Neural cell (in vitro differentiated cells): ENCODE measurements at regions not wholly inside any gene's neighbourhood (a gene's known extent, or its start where the extent isn't known, plus 50 kb on each side); places are given as distances from the start of the nearest gene placed in this dataset.

Source experiments
- H2AFZ ChIP-seq: fragments of 200-600, 300-800 bp; sonication (generic), shearing (Covaris generic); 2 replicates; pipeline ENCODE4 v1.6.0; 2014; ENCODE audit warnings: low read depth, mild to moderate bottlenecking, antibody characterized with exemption, low read length, moderate library complexity
- H3F3A ChIP-seq: fragments of 200-600 bp; shearing (Covaris generic); 2 replicates; pipeline ENCODE4 v1.6.1; 2016; ENCODE audit warnings: mild to moderate bottlenecking, moderate library complexity, mixed read lengths, antibody characterized with exemption, low read length; ENCODE audit not compliant: insufficient read depth, poor library complexity, severe bottlenecking
- H3K27ac ChIP-seq: fragments of 200-600, 300-800 bp; sonication (generic), shearing (Covaris generic); 2 replicates; pipeline ENCODE4 v1.5.1; 2014; ENCODE audit warnings: mild to moderate bottlenecking, low read length, moderate library complexity
- H3K27me3 ChIP-seq: fragments of 300-800, 200-600 bp; sonication (generic), shearing (Covaris generic); 2 replicates; pipeline ENCODE4 v1.6.0; 2014; ENCODE audit warnings: mild to moderate bottlenecking, low read depth, low read length, moderate library complexity; ENCODE audit not compliant: insufficient read depth
- H3K36me3 ChIP-seq: fragments of 300-800, 200-600 bp; sonication (generic), shearing (Covaris generic); 2 replicates; pipeline ENCODE4 v1.5.1; 2014; ENCODE audit warnings: mild to moderate bottlenecking, antibody characterized with exemption, low read length, moderate library complexity; ENCODE audit not compliant: insufficient read depth
- H3K4me2 ChIP-seq: fragments of 300-800, 200-600 bp; sonication (generic), shearing (Covaris generic); 2 replicates; pipeline ENCODE4 v1.6.0; 2014; ENCODE audit warnings: mild to moderate bottlenecking, low read length
- H3K4me3 ChIP-seq: fragments of 300-800, 200-600 bp; sonication (generic), shearing (Covaris generic); 2 replicates; pipeline ENCODE4 v1.5.1; 2014; ENCODE audit warnings: mild to moderate bottlenecking, low read length, moderate library complexity
- H3K79me2 ChIP-seq: fragments of 200-600 bp; shearing (Covaris generic); replicated peaks from 2 replicates; pipeline ENCODE4 v1.6.0; 2014; ENCODE audit warnings: mild to moderate bottlenecking, low read length, moderate library complexity; ENCODE audit not compliant: insufficient read depth
- H3K9ac ChIP-seq: fragments of 300-800, 200-600 bp; sonication (generic), shearing (Covaris generic); 2 replicates; pipeline ENCODE4 v1.6.1; 2016; ENCODE audit warnings: mild to moderate bottlenecking, low read length, mixed read lengths
- H3K9me2 ChIP-seq: fragments of 200-600 bp; shearing (Covaris generic); 2 replicates; pipeline ENCODE4 v1.6.1; 2016; ENCODE audit warnings: mild to moderate bottlenecking, low read length, mixed read lengths; ENCODE audit not compliant: insufficient read depth
- H3K9me3 ChIP-seq: fragments of 200-600, 300-800 bp; sonication (generic), shearing (Covaris generic); 2 replicates; pipeline ENCODE4 v1.6.1; 2016; ENCODE audit warnings: mild to moderate bottlenecking, mixed run types, low read length, moderate library complexity, mixed read lengths
- H4K20me1 ChIP-seq: fragments of 200-600 bp; shearing (Covaris generic); 2 replicates; pipeline ENCODE4 v1.6.1; 2016; ENCODE audit warnings: mild to moderate bottlenecking, mixed run types; ENCODE audit not compliant: insufficient read depth
- EP300 ChIP-seq: fragments of 450-650 bp; conservative IDR thresholded peaks from 2 replicates; pipeline ENCODE4 v1.6.1; 2014; ENCODE audit warnings: antibody characterized with exemption, mild to moderate bottlenecking, moderate library complexity; ENCODE audit not compliant: poor library complexity, severe bottlenecking
- EZH2 ChIP-seq: fragments of 200-600, 300-800 bp; shearing (Covaris generic), sonication (generic); IDR thresholded peaks from 2 replicates; pipeline ENCODE4 v1.6.1; 2014; ENCODE audit warnings: antibody characterized with exemption, low read length, borderline replicate concordance, mild to moderate bottlenecking; ENCODE audit not compliant: insufficient read depth, poor library complexity, severe bottlenecking
- MXI1 ChIP-seq: fragments of 450-650 bp; conservative IDR thresholded peaks from 2 replicates; pipeline ENCODE4 v1.6.1; 2014; ENCODE audit warnings: antibody characterized with exemption, mild to moderate bottlenecking; ENCODE audit not compliant: poor library complexity, severe bottlenecking
- POLR2AphosphoS5 ChIP-seq: IDR thresholded peaks from 2 replicates; pipeline ENCODE4 v1.6.1; 2012
- RAD21 ChIP-seq: fragments of 450-650 bp; conservative IDR thresholded peaks from 2 replicates; pipeline ENCODE4 v1.6.1; 2014; ENCODE audit warnings: antibody characterized with exemption, mild to moderate bottlenecking, moderate library complexity
- SMC3 ChIP-seq: fragments of 450-650 bp; conservative IDR thresholded peaks from 2 replicates; pipeline ENCODE4 v1.6.1; 2014; ENCODE audit warnings: antibody characterized with exemption, mild to moderate bottlenecking, moderate library complexity; ENCODE audit not compliant: poor library complexity
- TAF1 ChIP-seq: IDR thresholded peaks from 2 replicates; pipeline ENCODE4 v1.6.1; 2012; ENCODE audit warnings: low read depth
- TF ChIP-seq, protein P1 (sequence below): fragments of 450-650 bp; IDR thresholded peaks from 2 replicates; pipeline ENCODE4 v1.5.1; 2014; ENCODE audit warnings: antibody characterized with exemption, mild to moderate bottlenecking, moderate library complexity; ENCODE audit not compliant: poor library complexity, severe bottlenecking
- TF ChIP-seq, protein P2 (sequence below): IDR thresholded peaks from 2 replicates; pipeline ENCODE4 v1.6.1; 2012; ENCODE audit warnings: borderline replicate concordance

DNA sequence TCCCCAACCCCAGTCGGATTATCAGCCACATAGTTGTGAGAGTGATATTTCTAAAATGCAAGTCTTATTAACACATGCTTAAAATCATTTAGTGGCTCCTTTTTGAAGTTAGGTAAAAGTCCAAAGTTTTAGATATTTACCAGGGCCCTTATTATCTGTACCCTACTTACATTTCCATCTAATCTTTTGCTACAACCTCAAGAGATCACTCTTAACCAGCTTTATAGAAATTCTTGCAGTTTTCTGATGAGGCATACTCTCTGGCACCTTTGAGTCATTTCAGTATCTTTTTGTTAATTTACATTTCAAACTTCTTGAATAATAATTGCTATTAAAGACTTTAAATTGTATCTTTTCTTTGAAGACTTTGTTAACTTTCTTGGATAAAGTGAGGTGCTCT, 453.3 kb downstream of the RFPL4B start:
- H3K4me3 ChIP-seq, result no peak overlapping the region
- no peak overlapping the region for H3K4me2 ChIP-seq
- H3K27me3 ChIP-seq, result no peaks in the 10 kb centered on the region
- TF ChIP-seq EZH2 (no peak), RAD21 (no peak), POLR2AphosphoS5 (no peak), MXI1 (no peak)
- TF ChIP-seq, protein P1, sequence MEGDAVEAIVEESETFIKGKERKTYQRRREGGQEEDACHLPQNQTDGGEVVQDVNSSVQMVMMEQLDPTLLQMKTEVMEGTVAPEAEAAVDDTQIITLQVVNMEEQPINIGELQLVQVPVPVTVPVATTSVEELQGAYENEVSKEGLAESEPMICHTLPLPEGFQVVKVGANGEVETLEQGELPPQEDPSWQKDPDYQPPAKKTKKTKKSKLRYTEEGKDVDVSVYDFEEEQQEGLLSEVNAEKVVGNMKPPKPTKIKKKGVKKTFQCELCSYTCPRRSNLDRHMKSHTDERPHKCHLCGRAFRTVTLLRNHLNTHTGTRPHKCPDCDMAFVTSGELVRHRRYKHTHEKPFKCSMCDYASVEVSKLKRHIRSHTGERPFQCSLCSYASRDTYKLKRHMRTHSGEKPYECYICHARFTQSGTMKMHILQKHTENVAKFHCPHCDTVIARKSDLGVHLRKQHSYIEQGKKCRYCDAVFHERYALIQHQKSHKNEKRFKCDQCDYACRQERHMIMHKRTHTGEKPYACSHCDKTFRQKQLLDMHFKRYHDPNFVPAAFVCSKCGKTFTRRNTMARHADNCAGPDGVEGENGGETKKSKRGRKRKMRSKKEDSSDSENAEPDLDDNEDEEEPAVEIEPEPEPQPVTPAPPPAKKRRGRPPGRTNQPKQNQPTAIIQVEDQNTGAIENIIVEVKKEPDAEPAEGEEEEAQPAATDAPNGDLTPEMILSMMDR, result no peak
- no peak overlapping the region for H2AFZ ChIP-seq
- no peaks in the 10 kb centered on the region for H3K79me2 ChIP-seq
- H3K36me3 ChIP-seq, result no peaks in the 10 kb centered on the region
- H3K9me2 ChIP-seq, result no peaks in the 10 kb centered on the region
- H4K20me1 ChIP-seq, result no peaks in the 10 kb centered on the region
- no peaks in the 10 kb centered on the region for H3K9me3 ChIP-seq
- H3K9ac ChIP-seq, result no peak overlapping the region
- no peak overlapping the region for H3K27ac ChIP-seq
- no peaks in the 10 kb centered on the region for H3F3A ChIP-seq

DNA sequence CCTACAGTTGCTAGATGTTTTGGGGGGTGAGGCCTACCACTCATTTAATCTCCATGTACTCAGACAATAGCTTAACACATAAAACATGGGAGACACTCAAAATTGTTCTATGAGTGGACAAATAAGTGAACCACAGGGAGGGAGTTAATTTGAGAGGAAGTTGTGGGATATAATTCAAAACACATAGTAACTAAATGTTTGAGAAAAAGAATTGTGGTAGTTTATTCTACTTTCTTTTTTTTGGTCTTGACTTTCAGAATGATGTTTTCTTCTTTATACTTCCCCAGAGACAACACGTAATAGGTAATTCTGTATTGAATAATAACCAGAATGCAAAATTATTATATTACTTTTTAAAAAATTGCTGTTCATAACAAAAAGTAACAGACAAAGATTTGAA, 453.8 kb downstream of the RFPL4B start:
- H3F3A ChIP-seq, result no peaks in the 10 kb centered on the region
- no peaks in the 10 kb centered on the region for H4K20me1 ChIP-seq
- no peaks in the 10 kb centered on the region for H3K36me3 ChIP-seq
- H2AFZ ChIP-seq, result no peak overlapping the region
- no peak for TF ChIP-seq POLR2AphosphoS5
- TF ChIP-seq EZH2, result no peak
- TF ChIP-seq EP300, result no peak
- no peak for TF ChIP-seq MXI1
- TF ChIP-seq, protein P2, sequence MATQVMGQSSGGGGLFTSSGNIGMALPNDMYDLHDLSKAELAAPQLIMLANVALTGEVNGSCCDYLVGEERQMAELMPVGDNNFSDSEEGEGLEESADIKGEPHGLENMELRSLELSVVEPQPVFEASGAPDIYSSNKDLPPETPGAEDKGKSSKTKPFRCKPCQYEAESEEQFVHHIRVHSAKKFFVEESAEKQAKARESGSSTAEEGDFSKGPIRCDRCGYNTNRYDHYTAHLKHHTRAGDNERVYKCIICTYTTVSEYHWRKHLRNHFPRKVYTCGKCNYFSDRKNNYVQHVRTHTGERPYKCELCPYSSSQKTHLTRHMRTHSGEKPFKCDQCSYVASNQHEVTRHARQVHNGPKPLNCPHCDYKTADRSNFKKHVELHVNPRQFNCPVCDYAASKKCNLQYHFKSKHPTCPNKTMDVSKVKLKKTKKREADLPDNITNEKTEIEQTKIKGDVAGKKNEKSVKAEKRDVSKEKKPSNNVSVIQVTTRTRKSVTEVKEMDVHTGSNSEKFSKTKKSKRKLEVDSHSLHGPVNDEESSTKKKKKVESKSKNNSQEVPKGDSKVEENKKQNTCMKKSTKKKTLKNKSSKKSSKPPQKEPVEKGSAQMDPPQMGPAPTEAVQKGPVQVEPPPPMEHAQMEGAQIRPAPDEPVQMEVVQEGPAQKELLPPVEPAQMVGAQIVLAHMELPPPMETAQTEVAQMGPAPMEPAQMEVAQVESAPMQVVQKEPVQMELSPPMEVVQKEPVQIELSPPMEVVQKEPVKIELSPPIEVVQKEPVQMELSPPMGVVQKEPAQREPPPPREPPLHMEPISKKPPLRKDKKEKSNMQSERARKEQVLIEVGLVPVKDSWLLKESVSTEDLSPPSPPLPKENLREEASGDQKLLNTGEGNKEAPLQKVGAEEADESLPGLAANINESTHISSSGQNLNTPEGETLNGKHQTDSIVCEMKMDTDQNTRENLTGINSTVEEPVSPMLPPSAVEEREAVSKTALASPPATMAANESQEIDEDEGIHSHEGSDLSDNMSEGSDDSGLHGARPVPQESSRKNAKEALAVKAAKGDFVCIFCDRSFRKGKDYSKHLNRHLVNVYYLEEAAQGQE, result no peak
- no peak for TF ChIP-seq RAD21
- TF ChIP-seq, protein P1, result no peak
- no peak for TF ChIP-seq SMC3
- no peak for TF ChIP-seq TAF1
- no peaks in the 10 kb centered on the region for H3K9me2 ChIP-seq
- H3K9me3 ChIP-seq, result no peaks in the 10 kb centered on the region
- H3K4me3 ChIP-seq, result no peak overlapping the region
- no peak overlapping the region for H3K27ac ChIP-seq
- no peak overlapping the region for H3K4me2 ChIP-seq
- no peak overlapping the region for H3K9ac ChIP-seq
- H3K27me3 ChIP-seq, result no peaks in the 10 kb centered on the region
- H3K79me2 ChIP-seq, result no peaks in the 10 kb centered on the region
